ENCODE measurements at regions not wholly inside any gene's neighbourhood (a gene's known extent, or its start where the extent isn't known, plus 50 kb on each side); places are given as distances from the start of the nearest gene placed in this dataset.
A peak's percentile ranks its signal among the peaks of the same experiment; 100 is the strongest.

DNA sequence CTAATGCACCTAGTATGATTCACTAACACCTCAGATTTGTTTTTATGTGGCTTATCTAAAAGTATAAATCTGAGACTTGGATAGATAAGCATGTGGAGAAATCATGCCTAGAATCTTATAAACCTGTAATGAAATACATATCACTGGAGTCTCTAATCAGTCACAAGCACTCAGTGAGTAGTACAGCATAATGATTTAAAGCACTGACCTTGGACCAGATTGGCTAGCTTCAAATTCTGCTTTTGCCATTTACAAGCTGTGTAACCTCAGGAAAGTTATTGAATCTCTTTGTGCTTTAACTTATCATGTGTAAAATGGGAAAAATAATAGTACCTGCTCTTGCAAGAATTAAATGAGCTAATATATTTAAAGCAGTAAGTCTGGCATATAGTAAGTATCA is 61.2 kb upstream of the ALDH1A1 start:
- no peaks in the 10 kb centered on the region for H3K9me3 ChIP-seq
- TF ChIP-seq CTCF (IDR thresholded peaks at IDR 0.05): no peak
- no peak overlapping the region for H3K4me3 ChIP-seq
- H3K27ac ChIP-seq: no peak overlapping the region
- no peaks in the 10 kb centered on the region for H3K36me3 ChIP-seq
- no peaks in the 10 kb centered on the region for H3K27me3 ChIP-seq
- DNase-seq (ENCODE audit: low spot score in 2 of 2): no peak
- peaks cover 4% of the 10 kb centered on the region for H3K4me1 ChIP-seq

GRCh38 chr9:73011956-73012355 is 59.1 kb upstream of the ALDH1A1 start:
- 73% methylated on average over 2 of the region's 2 CpGs for WGBS
- H3K27me3 ChIP-seq: no peaks in the 10 kb centered on the region
- peaks cover 4% of the 10 kb centered on the region for H3K4me1 ChIP-seq
- no peaks in the 10 kb centered on the region for H3K36me3 ChIP-seq
- DNase-seq (ENCODE audit: low spot score in 2 of 2): no peak
- H3K4me3 ChIP-seq: no peak overlapping the region
- H3K27ac ChIP-seq: peak overlapping the region; percentile 46
- H3K9me3 ChIP-seq: no peaks in the 10 kb centered on the region
- TF ChIP-seq POLR2AphosphoS5 (IDR thresholded peaks at IDR 0.05) (no peak), CTCF (IDR thresholded peaks at IDR 0.05) (no peak), POLR2A (IDR thresholded peaks at IDR 0.05) (no peak), EP300 (IDR thresholded peaks at IDR 0.05) (no peak)

DNA sequence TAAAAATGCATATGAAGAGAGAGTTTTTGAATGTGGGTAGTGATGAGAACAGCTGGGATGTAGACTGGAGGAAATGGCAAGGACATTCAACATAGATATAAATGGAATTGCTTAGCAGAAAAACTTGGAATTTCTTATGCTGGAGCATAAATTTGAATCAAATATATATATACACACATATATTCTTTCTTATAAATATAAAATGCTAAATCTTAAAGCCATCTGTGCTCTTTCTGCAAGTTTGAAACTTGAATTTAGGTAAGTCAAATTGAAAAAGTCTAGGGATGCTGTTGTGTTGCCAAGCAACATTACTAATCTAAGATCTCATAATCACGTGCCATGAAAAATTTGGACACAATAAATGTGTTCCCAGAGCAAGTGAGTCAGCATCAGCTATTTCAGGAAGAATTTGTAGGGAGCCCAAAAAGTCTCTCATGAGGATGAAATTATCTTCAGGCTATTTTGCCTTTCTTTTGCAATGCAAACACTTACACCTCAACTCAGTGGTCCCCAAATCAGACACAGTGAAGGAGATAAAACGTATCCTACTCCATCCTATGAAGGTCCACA is 58.4 kb upstream of the ALDH1A1 start:
- DNase-seq (ENCODE audit: low spot score in 2 of 2): no peak
- Histone ChIP-seq H3K9me3 (no peaks in the 10 kb centered on the region), H3K36me3 (no peaks in the 10 kb centered on the region), H3K27ac (peak overlapping the region; percentile 46), H3K27me3 (no peaks in the 10 kb centered on the region), H3K4me1 (peaks cover 4% of the 10 kb centered on the region), H3K4me3 (no peak overlapping the region)
- no peak for TF ChIP-seq EP300 (IDR thresholded peaks at IDR 0.05)
- no peak for TF ChIP-seq POLR2AphosphoS5 (IDR thresholded peaks at IDR 0.05)
- TF ChIP-seq POLR2A (IDR thresholded peaks at IDR 0.05): no peak
- TF ChIP-seq CTCF (IDR thresholded peaks at IDR 0.05): no peak
- 37% methylated on average over 2 of the region's 2 CpGs for WGBS

- 90% methylated on average over 2 of the region's 2 CpGs for WGBS
- no peaks in the 10 kb centered on the region for H3K36me3 ChIP-seq
- TF ChIP-seq CTCF (IDR thresholded peaks at IDR 0.05) (no peak), EP300 (IDR thresholded peaks at IDR 0.05) (no peak), POLR2A (IDR thresholded peaks at IDR 0.05) (no peak), POLR2AphosphoS5 (IDR thresholded peaks at IDR 0.05) (no peak)
- H3K4me1 ChIP-seq: peaks cover 4% of the 10 kb centered on the region
- H3K4me3 ChIP-seq: no peak overlapping the region
- no peaks in the 10 kb centered on the region for H3K9me3 ChIP-seq
- no peak overlapping the region for H3K27ac ChIP-seq
- peaks cover 3% of the 10 kb centered on the region for H3K27me3 ChIP-seq
- no peak for DNase-seq (ENCODE audit: low spot score in 2 of 2)
Measured at GRCh38 chr9:73009649-73010288, 56.9 kb upstream of the ALDH1A1 start.

DNA sequence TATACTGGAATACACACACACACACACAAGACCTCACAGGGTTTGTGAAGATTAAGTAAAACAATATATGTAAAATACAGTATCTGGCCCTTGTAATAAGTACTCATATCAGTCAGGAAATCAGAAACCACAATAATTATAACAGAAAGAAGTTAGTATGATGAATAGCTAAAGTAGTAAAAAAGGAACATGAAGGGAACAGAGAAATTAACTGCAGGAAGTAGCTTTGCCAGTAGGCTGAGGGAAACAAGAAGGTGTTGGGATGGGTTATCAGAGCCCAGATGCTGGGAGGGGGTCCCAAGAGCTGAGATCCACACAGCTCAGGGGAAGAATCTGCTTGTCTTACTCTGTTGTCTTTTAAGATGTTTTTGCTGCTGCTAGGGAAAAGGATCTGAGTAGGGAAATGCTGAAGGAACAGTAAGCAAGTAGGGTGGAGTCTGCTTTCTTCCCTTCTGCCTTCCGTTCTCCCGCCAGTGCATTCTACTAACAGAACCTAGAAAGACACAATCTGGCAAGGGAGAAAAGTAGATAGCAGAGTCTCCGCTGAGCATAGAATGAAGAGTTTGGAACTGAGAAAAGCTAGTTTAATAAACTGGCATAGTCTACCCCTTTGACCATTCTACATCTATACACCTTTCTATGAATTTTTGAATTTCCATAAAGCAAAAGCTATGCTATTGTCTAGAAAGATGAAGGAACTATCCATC is 55.3 kb upstream of the ALDH1A1 start:
- H3K36me3 ChIP-seq: no peaks in the 10 kb centered on the region
- H3K27ac ChIP-seq: no peak overlapping the region
- H3K4me3 ChIP-seq: no peak overlapping the region
- H3K9me3 ChIP-seq: no peaks in the 10 kb centered on the region
- 60% methylated on average over 3 of the region's 3 CpGs for WGBS
- H3K4me1 ChIP-seq: peaks cover 4% of the 10 kb centered on the region
- DNase-seq (ENCODE audit: low spot score in 2 of 2): no peak
- peaks cover 3% of the 10 kb centered on the region for H3K27me3 ChIP-seq
- no peak for TF ChIP-seq POLR2AphosphoS5 (IDR thresholded peaks at IDR 0.05)
- no peak for TF ChIP-seq CTCF (IDR thresholded peaks at IDR 0.05)
- TF ChIP-seq POLR2A (IDR thresholded peaks at IDR 0.05): no peak
- no peak for TF ChIP-seq EP300 (IDR thresholded peaks at IDR 0.05)

All from suprapubic skin (tissue), 4 donors.